AML-193 (cell line): ENCODE measurements at regions not wholly inside any gene's neighbourhood (a gene's known extent, or its start where the extent isn't known, plus 50 kb on each side); places are given as distances from the start of the nearest gene placed in this dataset.
"Not testable (repeated sequence)": the region's sequence is repeated elsewhere in the genome, so short reads cannot be mapped to it uniquely, and the experiment has no call there.

Experiments
- DNase-seq, 2 experiments: peaks; one replicate each; lab custom pipeline; 2025; lab: John Stamatoyannopoulos, UW

GRCh38 chr7:79624336-79624735, 170.9 kb upstream of the MAGI2 start:
- DNase-seq = no peak

- DNase-seq = no peak
Observed at GRCh38 chr7:79622781-79623180, 169.3 kb upstream of the MAGI2 start.

GRCh38 chr7:79620291-79620690, 166.8 kb upstream of the MAGI2 start:
- DNase-seq = no peak

- DNase-seq = no peak
Observed at GRCh38 chr7:79619216-79619615, 165.7 kb upstream of the MAGI2 start.

- no peak for DNase-seq
Observed at GRCh38 chr7:79615871-79616640, 162.6 kb upstream of the MAGI2 start.

- DNase-seq = no peak
Observed at GRCh38 chr7:79615466-79615865, 162.0 kb upstream of the MAGI2 start.

- DNase-seq = no peak
Observed at GRCh38 chr7:79612903-79613302, 159.4 kb upstream of the MAGI2 start.

GRCh38 chr7:79612022-79612421, 158.6 kb upstream of the MAGI2 start:
- DNase-seq = no peak

- DNase-seq = no peak
Observed at GRCh38 chr7:79610748-79611304, 157.4 kb upstream of the MAGI2 start.

GRCh38 chr7:79610313-79610712, 156.8 kb upstream of the MAGI2 start:
- DNase-seq = no peak

- no peak for DNase-seq
Observed at GRCh38 chr7:79608005-79608404, 154.5 kb upstream of the MAGI2 start.

- DNase-seq = no peak
Observed at GRCh38 chr7:79604841-79605240, 151.4 kb upstream of the MAGI2 start.

- DNase-seq = no peak
Observed at GRCh38 chr7:79598351-79598750, 144.9 kb upstream of the MAGI2 start.

- DNase-seq = not testable (repeated sequence)
Observed at GRCh38 chr7:79594671-79595070, 141.2 kb upstream of the MAGI2 start.

GRCh38 chr7:79593866-79594301, 140.4 kb upstream of the MAGI2 start:
- DNase-seq = no peak

GRCh38 chr7:79590916-79591623, 137.6 kb upstream of the MAGI2 start:
- no peak for DNase-seq

GRCh38 chr7:79590391-79590790, 136.9 kb upstream of the MAGI2 start:
- no peak for DNase-seq

- no peak for DNase-seq
Observed at GRCh38 chr7:79570903-79571302, 117.4 kb upstream of the MAGI2 start.

- DNase-seq = no peak
Observed at GRCh38 chr7:79563821-79564522, 110.5 kb upstream of the MAGI2 start.

- no peak for DNase-seq
Observed at GRCh38 chr7:79555571-79555970, 102.1 kb upstream of the MAGI2 start.

GRCh38 chr7:79553811-79554555, 100.5 kb upstream of the MAGI2 start:
- DNase-seq = no peak

GRCh38 chr7:79552463-79552862, 99.0 kb upstream of the MAGI2 start:
- DNase-seq = no peak
